NCI-H1105 treated with DMSO at 0.1 percent for 48 hours (cell line): ENCODE measurements at regions not wholly inside any gene's neighbourhood (a gene's known extent, or its start where the extent isn't known, plus 50 kb on each side); places are given as distances from the start of the nearest gene placed in this dataset.
"Not testable (repeated sequence)": the region's sequence is repeated elsewhere in the genome, so short reads cannot be mapped to it uniquely, and the experiment has no call there.

Experiments
- DNase-seq: peaks from one replicate; lab custom pipeline; 2025; lab: John Stamatoyannopoulos, UW

DNA sequence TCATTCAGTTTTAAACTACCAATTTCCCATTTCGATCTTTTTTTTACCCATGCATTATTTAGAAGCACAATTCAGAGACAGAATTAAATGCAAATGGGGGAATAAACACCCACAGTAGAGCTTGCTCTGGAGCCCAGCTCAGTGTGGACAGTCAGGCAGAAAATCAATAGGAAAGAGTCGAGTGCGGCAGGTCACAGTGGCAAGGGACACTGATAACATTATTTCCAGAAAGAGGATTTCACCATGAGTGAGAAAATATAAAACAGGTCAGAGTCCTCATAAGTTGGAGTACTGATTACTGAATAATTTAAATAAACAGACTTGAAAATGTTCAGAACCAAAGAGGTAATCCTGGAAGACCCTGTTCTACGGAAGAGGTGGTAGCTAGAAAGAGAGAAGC, 532.5 kb downstream of the CCSER2 start:
- DNase-seq: no peak

DNA sequence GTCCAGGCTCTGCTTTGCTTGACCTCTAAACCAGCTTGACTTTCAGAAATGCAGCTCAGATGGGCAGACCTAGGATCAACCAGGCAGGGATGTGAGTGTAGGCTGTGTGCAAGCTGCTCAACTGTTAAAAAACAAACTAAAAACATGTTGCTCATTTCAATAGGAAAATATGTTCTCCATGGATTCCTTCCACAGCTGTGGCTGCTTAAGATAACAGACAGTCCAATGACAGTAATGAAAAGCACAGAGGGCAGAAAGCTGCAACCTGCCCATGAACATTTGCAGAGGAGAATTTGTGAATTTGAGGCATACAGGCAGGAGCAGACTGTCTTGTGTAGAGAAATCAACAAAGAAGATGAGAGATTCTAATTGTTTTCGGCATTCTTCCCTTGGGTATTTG, 534.2 kb downstream of the CCSER2 start:
- DNase-seq: no peak

DNA sequence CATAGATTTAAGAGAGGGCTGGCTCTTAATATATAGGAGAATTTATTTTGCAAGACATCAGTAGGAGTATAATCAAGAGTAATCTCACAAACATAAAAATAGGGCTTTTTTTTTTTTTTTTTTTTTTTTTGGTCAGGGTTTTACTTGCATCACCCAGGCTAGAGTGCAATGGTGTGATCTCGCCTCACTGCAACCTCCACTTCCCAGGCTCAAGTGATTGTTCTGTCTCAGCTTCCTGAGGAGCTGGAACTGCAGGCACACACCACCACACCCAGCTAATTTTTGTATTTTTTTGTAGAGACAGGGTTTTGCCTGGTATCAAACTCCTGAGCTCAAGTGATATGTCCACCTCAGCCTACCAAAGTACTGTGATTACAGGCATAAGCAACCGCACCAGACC, 535.3 kb downstream of the CCSER2 start:
- DNase-seq: no peak

DNA sequence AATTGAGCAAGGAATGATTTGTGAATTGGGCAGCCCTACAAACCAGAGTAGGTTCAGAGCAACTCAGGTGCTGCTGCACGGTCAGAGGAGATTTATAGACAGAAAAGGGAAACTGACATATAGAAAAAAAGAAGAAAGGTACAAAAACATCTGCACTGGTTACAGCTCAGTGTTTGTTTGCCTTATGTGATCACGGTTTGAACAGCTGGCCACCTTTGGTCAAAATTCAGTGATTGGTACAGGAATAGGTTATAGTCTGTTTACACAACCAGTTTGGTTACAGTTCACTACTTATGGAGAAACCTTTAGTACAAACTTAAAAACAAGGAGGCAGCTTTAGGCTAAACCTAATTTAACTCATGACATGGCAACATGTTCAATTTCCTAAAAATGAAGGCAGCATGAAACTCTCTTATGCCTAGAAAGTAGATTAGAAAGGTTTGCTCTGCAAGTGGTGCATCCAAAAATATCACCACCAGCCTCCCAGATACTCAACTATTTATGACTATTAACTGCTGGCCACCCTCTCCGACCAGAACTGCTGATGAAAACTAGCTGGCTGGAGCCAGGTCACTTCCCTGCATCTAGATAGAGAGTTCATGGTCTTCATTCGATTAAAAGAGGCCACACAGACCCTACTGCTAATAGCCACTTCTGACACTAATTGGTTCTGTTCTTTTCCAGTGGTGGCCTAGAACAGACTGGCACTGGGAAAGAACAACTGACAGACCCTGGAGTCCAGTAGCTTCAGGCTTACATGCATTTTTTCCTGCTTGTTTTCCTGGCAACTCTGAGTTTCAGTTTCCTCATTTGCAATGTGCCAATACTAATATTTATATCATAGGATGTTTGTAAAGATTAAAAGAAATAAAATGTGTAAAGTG, 548.0 kb downstream of the CCSER2 start:
- DNase-seq: no peak

DNA sequence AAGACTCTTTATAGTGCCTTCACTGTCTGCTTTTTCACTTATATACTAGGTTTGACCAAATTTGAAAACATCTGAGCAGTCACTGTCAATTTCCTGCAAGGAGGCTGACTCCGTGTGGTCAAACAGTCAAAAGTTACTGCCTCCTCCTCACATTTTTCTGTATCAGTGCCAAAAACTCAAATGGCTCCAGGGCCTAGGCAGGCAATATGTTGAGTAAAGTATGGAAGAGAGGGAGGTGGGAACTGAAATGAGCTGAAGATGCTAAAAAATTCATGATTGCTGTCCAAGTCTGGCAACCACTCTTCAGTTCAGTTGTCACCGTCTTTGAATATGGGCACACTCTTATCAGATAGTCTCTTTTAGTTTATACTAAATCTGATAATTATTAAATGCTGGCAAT, 551.6 kb downstream of the CCSER2 start:
- DNase-seq: no peak

DNA sequence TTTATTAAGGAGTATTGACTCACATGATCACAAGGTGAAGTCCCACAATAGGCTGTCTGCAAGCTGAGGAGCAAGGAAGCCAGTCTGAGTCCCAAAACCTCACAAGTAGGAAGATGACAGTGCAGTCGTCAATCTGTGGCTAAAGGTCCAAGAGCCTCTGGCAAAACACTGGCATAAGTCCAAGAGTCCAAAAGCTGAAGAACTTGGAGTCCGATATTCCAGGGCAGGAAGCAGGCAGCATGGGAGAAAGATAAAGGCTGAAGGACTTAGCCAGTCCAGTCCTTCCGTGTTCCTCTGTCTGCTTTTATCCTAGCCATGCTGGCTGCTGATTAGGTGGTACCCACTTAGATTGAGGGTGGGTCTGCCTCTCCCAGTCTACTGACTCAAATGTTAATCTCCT, 553.3 kb downstream of the CCSER2 start:
- DNase-seq: not testable (repeated sequence)

DNA sequence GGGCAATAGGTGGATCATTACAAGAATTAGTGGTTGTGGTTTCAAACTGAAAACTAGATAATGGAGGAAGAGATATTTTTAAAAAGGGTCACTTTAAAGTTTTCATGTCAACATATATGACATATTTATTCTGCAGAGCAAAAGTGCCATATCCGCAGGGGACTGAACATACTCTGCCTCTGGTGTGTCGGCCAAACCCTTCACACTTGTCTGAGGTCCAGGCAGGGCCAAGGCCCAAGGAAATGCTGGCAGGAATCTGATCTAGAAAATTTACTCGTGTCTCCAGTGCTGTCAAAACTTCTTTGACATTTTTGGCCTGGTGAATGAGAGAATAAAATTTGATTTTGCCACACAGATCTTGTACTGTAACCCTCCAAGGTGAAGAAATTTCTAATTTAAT, 562.3 kb downstream of the CCSER2 start:
- DNase-seq: no peak

DNA sequence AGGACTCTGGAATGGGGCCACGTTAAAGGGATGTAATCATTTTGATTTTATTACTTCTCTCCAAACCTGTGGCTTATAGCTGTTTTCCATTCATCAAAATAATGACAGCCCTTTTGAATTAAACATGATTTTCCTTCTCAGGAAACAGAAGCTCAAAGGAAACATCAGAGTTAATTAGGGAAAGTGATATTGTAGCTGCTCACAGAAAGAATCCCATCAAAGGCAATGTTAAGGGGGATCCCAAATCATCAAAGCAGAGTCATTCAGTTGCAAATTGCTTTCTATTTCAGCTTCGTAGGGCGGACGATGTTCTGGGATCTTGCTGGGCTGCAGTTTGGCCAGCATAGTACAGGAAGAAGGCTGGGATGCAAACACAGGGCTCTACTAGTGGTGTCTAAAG, 563.2 kb downstream of the CCSER2 start:
- DNase-seq: no peak

DNA sequence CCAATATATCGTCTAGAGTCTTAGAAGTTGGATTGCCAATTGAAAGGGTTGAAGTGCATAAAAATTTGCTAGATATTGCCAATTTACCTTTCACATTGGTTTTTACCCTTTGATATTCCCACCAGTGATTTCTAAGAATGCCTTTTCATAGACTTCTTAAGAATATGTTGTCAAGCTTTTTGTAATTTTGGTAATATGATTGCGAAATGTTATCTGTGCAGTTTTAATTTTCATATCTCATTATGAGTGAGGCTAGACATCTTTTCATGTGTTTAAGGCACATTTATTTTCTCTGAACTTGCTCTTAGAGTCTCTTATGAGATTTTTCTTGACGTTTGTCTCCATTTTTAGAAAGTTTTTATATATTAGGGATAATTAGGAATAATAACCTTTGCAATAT, 567.2 kb downstream of the CCSER2 start:
- DNase-seq: no peak

DNA sequence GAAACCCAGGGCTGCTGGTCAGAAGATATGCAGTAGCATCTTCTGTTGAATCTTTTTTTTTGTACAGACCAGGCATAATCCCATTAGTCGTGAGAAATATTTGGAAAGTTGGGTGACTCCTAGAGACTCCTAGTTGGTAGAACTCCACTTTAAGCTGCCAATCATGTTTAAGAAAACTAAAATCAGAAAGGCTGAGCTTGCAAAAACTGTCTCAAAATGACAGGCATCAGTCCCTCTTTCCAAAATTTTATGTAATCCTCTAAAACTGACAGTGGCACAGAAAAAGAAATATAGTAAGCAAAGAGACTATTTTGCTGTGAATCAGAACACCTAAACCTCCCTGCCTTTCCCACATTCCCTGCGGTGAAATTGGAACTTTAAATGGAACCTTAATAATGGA, 568.5 kb downstream of the CCSER2 start:
- no peak for DNase-seq

DNA sequence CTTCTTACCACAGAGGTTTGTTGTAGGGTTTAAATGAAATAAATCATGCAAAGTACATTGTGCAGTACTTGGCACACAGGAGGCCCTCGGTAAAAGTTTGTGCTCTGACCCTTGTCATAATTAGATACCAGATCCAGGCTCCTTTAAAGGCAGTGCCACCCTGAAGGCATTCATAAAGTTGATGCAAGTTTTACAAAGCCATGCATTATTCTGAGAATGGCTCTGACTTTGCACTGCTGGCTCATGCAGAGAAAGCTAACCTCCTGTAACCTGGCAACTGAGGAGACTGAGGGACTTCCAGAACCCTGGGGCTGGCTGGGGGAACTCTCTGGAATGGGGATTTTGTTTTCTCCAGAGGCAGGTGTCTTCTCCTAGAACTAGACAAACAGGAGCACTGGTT, 570.9 kb downstream of the CCSER2 start:
- DNase-seq: no peak

DNA sequence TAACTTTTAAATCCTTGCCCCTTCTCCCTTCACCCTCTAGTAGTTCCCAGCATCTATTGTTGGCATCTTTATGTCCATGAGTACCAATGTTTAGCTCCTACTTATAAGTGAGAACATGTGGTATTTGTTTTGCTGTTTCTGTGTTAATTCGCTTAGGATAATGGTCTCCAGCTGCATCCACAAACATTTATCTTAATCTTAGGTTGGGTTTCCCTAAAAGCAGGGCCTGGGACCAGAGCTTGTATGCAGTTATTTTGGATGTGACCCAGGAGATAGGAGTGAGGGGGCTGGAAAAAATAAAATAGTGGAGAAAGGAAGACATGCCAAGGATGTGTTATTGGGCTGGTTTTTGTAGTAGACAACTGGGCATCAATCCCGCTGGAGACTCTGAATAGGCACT, 571.8 kb downstream of the CCSER2 start:
- no peak for DNase-seq

DNA sequence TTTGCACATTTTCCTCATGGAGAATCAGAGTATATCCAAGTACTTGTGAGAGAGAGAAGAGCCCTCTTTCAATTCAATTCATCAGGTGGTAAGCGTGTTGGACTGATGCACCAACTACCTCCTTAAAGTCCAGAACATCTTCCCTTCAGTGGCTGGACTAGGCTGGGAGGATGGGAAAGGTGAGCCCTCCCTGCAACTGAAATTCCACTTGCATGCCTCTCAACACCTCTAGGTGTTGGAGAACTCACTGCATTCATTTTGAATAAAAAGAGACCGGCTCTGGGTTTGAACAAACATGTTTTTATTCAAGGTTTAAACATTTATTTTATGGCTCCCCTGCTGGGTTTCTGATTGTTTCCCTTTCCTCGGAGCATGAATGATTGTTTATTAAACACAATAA, 573.5 kb downstream of the CCSER2 start:
- DNase-seq: no peak

DNA sequence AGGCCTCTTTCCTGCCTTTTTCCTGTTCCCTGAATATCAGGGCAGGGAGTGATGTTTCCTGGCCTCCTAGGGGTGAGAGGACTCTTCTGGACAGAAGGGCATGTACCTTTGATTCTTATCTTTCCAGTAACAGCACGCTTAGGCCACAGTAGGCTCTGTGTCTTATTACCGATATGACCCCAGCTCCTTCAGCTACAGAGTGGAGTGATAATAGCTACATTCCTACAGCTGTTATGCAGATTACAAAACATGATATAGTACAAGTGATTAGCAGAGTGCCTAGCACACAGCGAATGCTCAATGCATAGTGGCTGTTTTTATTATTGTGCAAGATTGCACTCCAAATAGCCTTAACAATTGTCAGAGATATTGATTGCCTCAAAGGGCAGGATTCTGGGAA, 574.2 kb downstream of the CCSER2 start:
- DNase-seq: no peak

DNA sequence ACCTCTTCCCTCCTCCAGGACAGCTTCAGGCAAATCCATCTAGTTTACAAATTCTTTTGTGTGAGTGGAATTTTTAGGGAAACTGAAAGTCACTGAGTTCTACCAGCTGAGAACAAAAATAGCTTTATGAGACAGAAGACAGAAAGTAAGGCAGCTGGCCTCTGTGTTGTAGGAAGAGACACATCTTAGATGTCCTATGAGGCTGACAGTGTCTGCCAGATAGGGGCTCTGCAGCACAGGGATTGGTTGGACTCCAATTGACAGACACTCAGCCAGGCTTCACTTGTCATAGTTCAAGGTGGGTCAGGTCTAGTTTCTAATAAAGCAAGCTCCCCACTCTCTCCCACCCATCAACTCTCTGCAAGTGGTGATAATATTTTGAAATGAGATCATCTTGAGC, 574.9 kb downstream of the CCSER2 start:
- no peak for DNase-seq

DNA sequence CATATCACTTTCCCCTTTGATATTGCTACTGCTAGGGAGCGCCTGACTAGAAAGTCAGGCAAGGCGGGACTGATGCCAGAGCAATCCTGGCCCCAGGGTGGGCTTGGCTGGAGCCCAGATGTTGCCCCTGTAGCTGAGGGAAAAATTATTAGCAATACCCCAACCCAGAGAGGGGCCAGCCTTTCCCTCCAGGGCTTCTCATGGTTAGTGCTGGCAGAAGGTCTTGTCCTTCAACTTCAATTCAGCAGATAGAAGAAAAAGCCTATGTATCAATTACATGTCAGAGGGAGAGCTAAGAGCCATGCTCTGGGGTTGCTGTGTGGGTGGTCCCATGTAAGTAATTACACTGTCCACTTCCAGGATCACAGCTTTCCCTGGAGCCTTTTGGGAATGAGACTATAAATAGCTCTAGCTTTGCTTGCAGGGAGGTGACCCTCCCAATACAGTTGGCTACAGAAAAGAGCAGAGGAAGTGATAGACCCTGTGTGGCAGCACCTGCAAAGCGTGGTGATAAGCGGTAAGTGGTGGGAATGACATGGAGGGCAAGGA, 579.1 kb downstream of the CCSER2 start:
- DNase-seq: no peak

DNA sequence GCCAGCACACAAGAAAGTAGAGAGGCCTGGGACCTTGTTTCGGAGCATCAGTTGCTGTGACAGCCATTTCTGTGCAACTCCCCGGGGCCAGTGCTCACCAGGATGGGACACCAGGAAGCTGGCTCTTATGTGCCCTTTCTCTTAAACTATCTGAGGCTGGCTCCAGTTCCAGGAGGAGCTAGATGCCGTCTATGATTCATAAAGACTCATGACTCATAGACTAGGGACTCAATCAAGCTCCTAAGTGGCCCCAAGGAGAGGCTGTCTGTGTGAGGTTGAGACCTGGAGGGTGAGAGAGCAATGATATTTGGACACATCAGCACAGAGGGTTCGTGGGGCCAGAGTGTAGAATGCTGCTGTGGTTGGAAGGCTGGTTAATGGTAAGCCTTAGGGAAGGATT, 580.1 kb downstream of the CCSER2 start:
- DNase-seq: no peak

DNA sequence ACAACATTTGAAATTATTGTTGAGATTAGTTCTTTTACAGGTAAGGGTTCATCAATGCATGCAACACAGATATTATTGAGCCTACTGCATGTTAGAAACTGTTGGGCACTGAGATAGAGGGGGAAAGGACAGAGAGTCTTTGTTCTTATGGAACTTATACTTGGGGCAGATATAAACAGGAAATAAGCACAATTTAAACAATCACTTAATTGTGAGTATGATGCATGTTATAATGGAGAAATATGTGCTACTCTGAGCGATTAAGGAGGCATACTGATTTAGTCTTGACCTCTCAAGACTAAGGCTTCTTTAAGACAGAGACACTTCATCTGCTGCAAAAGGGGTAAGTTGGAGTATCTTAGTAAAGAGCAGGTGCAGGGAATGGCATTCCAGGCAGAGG, 593.3 kb downstream of the CCSER2 start:
- no peak for DNase-seq

DNA sequence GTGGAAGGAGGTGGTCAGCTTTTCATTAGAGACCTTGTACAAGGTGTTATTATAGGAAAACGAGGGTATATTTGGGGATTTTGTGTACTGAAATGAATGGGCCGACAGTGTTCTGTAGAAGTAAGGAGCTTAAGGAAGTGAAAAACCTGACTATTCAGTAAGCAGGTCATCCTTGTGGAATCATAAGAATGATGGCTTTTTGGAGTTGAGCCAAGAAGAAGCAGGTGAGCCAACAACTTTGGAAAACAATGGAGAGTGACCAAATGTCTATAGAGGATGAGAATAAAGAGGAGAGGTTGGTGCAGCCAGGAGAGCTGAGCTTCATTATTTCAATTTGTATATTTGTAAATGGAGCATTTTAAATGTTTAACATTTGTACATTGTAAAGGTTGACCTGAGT, 595.7 kb downstream of the CCSER2 start:
- no peak for DNase-seq

DNA sequence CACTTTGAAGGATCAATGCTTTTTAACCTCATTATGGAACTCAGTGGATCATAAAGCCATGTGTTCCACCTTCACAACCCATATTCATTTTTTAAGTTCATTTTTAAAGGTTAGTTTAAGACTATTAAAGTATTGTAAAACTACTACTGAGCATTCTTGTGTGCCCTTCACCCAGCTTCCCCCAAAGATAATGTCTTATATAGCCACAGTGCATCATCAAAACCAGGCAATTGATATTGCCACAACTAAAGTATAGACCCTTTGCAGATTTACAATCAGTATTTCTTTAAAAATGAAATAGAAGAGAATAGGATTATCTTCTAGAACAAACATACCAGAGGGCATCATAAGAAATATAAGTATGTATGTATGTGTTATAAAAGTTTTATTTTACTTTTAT, 597.1 kb downstream of the CCSER2 start:
- DNase-seq: no peak

DNA sequence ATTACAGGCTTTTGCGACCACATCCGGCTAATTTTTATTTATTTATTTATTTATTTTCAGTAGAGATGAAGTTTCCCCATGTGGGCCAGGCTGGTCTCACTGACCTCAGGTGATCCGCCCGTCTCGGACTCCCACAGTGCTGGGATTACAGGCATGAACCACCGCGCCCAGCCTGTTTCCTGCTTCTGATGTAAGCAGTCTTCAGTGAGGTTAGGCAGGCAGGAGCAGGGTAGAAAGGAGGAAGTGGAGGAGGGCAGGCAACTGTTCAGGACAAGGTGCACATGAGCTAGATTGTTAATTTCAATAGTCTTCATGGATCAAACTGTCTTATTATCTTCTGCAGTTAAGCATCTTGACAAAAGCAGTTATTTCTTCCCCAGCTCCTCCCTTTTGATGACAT, 605.0 kb downstream of the CCSER2 start:
- no peak for DNase-seq

DNA sequence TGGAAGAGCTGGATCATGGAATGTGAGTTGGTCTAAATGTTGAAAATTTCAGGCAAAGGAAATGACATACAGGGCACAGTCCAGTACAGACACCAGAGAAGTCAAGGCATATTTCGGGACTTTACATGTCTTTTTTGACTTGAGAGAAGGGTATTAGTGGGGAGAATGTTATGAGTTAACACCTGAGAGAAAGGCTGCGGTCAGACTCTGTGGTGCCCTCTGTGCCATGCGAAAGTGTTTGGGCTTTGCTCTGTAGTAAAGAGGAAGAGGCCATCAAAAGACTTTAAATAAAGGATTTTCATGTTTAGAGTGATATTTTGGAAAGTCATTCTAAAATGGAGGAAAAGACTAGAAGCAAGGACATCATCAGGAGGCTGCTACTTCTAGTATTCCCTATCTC, 607.4 kb downstream of the CCSER2 start:
- no peak for DNase-seq

DNA sequence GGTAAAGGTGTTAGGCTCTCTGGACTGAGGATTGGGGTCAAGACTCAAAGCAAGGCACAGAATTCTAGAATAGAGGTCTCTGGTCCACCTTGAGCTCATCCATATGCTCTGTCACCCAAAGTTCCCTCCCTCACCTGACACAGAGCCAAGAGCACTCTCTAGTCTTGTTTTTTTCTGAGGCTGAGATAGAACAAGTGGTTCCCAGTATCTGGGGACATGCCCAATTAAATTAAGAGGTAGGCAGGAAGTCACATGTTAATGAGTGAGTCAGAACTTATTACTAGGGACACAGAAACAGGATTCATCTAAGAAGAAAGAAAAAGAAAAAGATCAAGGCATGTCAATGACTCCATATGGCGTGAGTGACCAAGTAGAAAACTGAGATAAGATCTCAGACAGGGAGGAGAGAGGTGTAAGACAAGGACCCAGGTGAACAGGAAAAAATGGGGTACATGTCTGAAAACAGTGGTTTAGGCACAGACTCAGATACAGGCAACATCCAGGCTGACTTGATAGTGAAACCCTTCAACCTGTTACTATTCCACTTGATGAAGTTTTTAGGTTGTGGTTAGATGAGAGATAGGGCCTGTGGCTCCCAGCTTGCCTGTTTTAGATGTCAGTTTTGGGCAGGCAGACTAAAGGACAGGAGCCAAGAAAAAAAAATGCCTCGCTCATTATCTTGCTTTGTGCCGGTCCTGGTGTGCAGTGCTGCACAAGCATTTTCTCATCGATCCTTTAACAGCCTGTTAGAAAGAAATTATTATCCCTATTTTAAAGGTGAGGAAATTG, 609.9 kb downstream of the CCSER2 start:
- DNase-seq: no peak
